ENCODE measurements at regions not wholly inside any gene's neighbourhood (a gene's known extent, or its start where the extent isn't known, plus 50 kb on each side); places are given as distances from the start of the nearest gene placed in this dataset.

DNA sequence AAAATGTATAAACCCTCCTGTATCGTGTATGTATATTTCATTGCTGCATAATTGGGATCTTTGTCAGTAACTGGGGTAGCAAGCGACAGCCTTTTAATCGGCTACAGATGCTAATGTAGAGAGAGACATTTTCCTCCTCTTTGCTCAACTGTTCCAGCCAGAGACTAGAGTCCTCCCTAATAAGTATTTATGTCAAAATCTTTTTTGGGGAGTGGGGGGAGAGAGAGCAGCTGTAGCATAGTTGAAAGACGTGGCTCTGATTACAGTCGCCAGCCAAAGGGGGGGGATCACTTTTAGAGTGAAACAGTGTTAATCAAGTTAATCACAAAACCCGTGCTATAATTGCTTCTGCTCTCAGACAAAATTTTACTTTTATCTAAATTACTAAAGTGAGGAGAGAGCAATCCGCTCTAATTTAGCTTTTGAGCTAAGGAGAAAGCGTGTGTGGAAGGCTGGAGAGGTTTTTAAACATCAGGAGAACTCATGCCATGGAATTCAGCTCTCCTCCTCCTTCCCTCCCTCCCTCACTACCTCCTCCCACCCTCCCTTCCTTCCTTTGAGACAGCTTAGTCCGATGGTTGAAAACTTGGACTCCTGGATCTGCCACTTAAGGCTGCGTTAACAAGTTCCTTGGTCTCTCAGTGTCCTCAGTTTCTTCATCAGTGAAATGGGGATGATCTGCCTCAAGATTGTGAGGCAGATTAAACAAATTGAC, 87.3 kb upstream of the ZNF618 start:
- no peak for DNase-seq

DNA sequence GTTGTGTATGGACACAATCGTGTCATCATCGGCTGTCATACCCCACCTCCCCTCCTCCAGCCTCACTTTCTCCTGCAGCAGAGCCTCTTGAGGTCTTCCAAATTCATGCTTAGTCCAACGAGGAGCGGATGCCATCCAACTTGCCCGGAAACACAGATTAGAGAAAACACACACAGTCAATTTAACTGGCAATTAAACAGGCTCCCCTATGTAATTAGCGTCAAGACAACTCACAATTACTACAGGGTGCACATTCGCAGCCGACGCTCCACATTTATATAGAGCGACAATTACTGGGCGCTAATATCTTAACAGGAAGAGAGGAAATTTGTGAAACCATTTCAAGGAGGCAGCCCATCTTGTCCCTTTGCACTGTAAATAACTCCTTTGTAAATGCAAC, 86.0 kb upstream of the ZNF618 start:
- no peak for DNase-seq

DNA sequence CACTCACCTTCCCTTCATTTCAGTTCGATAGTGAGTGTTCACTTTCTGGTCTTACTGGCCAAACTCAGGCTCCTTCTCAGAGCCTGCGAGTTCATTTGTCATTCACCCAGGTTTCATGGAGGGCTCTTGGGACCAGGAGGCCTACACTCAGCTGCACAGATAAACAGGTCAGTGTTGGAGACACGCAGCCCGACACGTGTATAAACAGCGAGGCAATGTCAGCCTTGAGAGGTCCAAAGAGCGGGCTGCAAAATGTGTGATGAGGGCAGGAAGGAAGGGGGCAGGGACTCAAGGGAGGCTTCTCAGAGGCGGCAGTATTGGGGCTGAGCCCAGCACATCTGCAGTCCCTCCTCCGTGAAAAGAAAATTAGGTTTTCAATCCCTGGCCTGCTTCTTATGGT, 82.6 kb upstream of the ZNF618 start:
- DNase-seq, result no peak

DNA sequence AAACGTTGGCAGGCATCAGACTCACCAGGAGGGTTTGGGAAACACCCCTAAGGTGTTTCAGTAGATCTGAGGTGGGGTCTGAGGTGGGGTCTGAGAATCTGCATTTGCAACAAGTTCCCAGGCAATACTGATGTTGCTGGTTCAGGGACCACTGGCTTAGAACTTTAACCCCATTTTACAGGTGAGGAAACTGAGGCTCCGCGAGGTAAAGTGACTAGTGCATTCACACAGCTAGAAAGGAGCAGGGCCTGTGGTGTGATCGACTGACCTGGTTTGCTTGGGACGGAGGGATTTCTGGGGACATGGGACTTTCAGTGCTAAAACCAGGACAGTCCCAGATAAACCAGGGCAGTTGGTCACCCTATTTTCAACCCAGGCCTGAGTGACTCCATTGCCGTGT, 81.4 kb upstream of the ZNF618 start:
- no peak for DNase-seq

DNA sequence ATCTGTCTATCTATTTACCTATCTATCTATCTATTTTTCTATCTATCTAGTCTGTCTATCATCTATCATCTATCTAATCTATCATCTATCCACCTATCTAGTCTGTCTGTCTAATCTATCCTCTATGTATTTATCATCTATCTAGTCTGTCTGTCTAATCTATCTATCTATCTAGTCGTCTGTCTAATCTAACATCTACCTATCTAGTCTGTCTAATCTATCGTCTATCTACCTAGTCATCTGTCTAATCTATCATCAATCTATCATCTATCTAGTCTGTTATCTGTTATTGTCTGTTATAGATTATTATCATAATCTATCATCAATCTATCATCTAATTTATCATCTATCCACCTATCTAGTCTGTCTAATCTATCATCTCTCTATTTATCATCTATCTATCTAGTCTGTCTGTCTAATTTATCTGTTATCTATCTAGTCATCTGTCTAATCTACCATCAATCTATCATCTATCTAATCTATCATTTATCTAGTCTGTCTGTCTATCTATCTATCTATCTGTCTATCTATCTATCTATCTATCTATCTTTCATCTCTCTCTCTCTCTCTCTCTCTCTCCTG, 80.2 kb upstream of the ZNF618 start:
- no peak for DNase-seq

DNA sequence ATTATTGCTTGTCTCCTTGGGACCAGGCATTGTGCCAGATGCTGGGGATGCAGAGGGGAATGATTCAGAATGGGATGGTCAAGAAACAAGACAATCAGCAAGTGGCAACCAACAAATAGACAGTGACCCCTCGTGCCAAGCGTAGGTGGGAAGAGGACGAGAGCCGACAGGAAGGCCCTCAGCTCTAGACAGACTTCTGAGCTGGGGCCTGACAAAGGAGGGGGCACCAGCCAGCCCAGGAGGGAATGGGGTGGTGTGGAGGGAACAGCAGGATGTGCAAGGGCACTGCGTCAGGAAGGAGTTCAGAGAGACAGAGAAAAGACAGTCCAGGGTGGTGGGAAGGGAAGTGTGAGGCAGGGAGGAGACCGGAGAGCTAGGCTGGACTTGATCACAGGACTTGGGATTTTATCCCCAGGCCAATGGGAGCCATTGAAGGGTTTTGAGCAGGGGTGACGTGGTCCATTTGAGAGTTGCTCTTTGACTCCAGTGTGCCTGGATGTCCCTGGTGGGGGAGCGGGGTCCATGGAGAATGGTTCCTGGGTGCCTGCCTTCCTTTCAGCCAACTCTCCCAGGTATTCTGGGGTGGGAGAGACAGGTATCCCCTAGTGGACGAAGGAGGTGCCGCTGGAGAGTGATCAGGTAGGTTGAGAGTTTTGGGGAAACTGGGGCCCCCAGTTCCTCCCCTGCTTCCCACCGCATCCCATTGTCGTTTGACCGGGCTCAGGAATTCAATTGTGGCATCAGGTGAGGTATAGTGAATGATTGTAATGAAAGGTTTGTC, 79.3 kb upstream of the ZNF618 start:
- DNase-seq, result no peak

DNA sequence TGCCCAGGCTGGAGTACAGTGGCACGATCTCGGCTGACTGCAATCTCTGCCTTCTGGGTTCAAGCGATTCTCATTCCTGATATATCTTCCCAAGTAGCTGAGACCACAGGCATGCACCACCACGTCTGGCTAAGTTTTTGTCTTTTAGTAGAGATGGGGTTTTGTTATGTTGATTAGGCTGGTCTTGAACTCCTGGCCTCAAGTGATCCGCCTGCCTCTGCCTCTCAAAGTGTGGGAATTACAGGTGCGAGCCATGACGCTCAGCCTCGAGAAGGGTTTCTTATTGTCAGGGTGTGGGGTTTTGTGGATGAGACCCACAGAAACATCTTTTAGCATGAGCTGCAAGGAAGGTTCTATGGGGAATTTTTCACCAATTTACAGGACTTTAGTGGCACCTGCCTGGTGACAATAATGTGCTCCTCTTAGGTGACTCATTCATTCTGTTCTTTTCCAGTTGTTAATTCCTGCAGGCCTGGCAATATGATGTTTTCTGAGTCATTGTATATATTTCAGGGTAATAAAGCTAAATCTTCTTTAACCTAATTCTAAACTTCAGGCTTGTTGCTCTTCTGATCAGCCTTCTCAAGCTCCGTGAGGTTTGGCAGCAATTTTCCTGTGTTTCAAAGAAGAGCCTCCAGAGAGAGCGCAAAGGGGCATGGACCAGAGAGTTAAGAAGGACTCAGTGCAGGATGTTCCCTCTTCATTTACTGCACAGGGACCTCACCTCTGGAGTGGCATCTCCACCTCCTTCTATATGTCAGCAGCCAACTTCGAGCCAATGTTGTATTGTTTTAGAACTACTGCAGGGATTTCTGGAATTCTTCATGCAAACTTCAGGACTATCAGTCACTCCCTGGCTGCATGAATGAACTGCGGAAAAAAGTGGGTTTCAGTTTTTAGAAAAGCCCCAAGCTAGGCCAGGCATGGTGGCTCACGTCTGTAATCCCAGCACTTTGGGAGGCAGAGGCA, 77.8 kb upstream of the ZNF618 start:
- no peak for DNase-seq

DNA sequence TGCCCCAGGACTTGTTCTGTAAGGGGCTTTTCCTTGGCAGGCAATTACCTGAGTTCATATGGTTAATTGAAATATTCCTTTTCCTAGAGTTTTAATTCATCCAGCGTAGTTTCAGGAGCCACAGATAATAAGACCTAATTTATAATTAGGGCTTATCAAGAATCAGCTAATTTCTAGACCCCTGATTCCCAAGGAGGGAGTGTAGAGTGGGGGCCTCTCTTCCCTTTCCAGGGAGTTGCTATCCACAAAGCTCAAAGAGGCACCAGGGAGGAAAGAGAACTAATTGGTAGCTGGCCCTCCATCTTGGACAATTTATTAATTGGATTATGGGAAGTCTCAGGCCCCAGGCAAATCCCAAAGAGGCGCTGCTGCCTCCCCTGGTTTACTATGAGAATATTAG, 75.8 kb upstream of the ZNF618 start:
- no peak for DNase-seq

DNA sequence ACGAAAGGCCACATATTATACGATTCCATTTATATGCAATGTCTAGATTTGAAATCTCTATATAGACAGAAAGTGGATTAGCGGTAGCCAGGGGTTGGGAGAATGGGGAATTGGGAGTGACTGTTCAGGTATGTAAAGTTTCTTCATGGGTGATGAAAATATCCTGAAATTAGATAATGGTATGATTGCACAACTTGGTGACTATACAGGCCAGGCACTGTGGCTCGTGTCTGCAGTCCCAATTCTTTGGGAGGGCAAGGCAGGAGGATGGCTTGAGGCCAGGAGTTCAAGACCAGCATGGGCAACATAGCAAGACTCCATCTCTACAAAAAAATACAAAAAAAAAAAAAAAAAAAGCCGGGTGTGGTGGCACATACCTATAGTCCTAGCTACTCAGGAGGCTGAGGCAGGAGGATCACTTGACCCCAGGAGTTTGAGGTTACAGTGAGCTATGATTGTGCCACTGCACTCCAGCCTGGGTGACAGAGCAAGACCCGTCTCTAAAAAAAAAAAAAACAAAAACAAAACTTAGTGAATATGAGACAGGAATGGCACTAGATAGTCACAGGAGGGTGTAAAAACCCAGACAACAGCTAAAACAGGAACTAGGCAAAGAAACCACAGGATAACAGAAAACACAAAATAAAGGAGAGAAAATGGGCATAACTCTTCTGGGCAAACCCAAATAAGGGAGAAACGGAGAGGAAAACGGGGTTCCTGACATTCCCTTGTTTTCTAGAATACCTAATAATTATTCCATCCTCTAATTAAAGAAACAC, 72.1 kb upstream of the ZNF618 start:
- no peak for DNase-seq

DNA sequence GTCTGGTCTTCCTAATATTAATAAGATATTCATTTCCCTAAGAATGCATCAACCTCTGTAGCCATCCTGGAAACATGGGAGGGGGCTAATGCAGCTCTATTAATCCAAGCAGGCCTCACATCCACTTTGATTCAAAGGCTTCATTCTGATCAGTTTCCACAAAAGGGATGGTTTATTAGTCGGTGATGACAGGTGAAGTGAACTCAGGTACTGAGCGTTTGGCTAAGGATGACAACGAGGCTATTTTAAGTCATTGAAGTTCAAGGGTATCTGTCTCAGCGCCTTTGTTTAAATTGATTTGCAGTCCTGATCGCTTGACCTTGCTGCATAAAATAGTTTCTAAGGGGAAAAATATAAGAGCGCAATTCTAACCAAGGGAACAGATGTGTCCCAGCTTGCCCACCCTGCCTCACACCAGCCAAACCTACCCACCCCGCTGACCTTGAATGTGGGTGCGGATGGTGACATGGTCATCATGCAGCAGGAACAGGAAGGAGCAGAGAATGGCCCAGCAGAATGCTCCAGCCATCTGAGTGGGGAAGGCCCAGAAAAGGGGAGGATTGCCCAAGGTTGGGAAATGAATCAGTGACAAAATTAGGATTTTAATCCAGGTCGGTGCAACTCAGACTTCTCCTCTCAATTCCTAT, 70.5 kb upstream of the ZNF618 start:
- DNase-seq, result no peak

DNA sequence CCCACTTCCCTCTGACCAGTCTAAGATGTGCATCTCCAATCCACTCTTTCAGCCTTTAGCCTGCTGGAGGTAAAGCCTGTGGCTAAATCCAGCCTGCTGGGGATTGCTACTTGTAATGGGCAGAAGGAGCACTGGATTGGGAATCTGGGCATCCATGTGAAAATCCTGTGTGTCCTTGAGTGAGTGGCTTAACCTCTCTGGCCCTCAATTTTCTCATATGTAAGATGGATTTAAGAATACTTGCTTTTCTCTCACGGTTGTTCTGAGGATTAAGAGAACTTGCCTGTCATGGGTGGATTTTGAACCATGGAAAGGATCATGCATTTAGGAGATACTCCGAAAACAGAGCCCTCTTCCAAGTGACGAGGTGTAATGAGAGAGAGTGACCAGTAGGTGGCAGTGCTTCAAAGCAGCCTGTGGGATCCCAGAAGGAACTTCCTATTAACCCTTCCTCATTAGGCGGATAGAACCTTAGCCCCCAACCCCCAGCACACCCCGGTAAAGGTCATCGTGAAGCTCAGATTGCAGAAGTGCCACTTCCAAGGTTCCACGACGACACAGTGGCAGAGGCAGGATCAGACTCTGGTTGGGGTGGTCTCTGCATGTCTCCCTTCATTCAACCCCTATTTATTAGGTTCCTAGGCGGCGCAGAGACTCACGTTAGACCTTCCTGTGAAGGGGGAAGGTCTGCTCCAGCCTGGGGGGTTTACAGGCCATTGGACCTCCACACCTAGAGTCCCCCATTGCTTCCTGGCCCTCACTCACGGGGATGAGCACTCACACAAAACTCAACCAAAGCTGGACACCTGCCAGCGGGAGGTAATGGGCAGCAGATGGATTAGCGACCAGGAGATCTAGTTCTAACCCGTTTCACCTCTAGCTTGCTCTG, 68.7 kb upstream of the ZNF618 start:
- peak; percentile 68 for DNase-seq

DNA sequence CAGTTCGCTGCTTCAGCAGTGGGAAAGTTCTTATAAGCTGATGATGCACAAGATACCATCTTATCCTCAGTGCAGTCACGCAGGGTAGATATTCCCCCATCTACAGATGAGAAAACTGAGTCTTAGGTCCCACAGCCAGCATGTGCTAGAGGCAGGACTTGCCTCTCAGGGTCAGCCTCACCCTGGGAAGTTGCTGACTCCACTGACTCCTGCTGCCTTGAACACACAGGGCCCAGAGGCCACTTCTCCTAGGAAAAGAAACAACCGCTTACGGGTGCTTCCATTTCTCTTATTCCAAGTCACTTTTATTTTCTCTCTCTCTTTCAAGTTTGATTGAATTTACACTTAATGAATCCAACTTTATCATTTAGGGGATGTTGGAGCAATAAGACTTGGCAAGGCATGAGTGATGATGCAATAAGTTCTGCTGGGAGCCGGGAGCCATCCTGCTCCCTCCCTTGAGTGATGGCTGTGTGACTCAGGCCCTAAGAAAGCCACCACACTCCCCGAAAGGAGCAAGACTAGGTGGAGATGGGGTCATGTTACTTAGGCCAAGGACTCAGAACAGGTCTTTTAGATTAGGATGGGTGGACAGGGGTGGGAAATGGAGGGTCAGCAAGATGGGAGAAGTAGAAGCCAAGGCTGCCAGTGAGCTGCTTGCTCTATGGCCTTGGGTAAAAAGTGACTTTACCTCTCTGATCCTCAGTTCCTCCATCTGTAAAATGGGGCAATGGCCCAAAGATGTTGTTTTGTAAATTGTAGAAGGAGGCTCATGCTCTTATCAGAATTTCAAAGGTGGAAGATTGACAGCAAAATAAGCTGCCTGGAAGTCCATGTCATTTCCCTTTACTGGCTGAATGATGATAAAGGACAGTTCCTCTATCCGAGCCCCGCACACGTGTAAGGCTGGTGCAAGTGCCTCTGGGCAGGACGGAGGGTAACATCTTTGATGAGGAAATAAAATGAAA, 67.4 kb upstream of the ZNF618 start:
- DNase-seq, result no peak

DNA sequence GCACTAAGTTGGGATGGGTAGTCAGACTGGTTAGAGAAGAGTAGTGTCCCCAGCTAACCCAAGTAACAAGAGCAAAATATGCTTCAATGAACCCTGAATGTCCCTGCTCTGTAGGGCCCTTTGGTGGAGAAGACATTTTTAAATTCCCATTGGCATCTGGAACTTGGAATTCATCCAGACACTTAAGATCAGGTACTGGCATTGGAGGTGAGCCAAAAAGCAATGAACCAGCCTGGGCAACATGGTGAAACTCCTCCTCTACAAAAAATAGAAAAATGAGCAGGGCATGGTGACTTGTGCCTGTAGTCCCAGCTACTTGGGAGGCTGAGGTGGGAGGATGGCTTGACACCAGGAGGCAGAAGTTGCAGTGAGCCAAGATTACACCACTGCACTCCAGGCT, 58.9 kb upstream of the ZNF618 start:
- DNase-seq, result no peak

DNA sequence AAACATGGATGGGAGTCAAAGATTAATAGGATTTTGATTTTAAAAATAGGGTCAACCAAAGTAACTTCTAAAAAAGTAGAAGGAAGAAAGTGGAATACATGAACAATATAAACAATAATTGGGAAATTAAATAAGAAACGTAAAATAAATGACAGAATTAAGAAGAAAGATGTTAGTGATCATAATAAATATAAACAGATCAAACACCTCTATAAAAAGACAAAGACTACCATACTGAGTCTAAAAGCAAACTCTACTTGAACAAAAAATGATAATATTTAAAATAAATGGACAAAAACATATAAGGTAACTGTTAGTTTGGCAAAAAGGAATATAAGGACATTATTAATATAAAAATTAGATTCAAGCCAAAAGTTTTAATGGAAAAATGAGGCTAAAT, 57.7 kb upstream of the ZNF618 start:
- DNase-seq, result no peak

DNA sequence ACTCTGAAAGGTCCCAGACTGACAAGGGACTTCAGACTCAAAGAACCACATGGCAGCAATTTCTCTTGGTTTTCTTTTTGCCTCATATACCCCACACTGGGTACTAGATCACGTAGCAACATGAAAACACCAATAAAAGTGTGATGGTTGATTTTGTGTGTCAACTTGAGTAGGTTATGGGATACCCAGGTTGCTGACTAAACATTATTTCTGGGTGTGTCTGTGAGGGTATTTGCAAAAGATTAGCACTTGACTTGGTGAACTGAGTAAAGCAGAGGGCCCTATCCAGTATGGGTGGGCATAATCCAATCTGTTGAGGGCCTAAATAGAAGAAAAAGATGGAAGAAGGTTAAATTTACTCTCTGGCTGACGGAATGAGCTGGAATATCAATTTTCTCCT, 53.8 kb upstream of the ZNF618 start:
- DNase-seq, result no peak

DNA sequence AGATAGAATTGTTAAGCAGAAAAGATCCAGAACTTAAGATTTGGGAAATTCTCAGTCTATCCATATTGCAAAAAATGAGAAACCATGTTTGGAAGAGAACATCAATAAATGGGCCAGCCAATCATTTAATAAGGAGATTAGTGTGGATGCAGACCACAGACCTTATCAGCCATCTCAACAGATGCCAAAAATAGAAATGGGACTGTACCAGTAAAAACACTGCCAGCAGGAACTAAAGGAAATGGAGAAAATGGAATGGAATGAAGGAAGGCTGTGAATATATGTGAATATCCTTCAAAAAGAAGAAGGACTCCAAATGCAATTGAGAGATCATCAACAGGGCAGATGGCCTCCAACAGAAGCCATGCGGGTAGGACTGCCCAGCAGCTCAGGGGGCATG, 52.7 kb upstream of the ZNF618 start:
- no peak for DNase-seq
